Lower leg skin (tissue), 3 donors: ENCODE measurements at regions not wholly inside any gene's neighbourhood (a gene's known extent, or its start where the extent isn't known, plus 50 kb on each side); places are given as distances from the start of the nearest gene placed in this dataset.

ENCODE experiments used
- POLR2A ChIP-seq, 2 donors: fragments of 450-650 bp; IDR thresholded peaks; one replicate each; pipeline ENCODE4 v1.6.1; 2016 to 2017; ENCODE audit warnings: antibody characterized with exemption in 2 of 2, mild to moderate bottlenecking in 1 of 2, moderate library complexity in 1 of 2
- TF ChIP-seq, protein P1 (sequence below), 3 donors: fragments of 450-650 bp; IDR thresholded peaks; one replicate each; pipeline ENCODE4 v1.5.1; 2016; ENCODE audit warnings: antibody characterized with exemption in 3 of 3, mild to moderate bottlenecking in 3 of 3, moderate library complexity in 2 of 3

DNA sequence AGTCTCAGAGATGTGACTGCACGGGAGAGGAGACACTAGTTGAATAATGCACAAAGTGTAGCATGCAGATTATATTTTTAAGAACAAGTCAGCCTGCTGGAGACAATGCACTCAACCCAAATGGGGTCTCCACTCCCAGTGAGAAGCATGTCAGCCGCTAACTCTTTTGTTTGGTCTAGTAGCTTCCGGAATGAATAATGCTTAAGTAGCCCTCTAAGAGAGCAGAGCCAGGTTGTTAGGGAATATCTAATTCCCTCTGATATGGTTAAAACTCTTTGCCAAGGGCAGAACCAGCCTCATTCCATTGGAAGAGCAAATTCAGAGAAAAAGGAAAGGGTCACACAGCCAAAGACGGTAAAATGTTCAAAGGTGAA, 80.4 kb downstream of the DAD1 start:
- no peak for TF ChIP-seq POLR2A (IDR thresholded peaks at IDR 0.05)
- TF ChIP-seq, protein P1, sequence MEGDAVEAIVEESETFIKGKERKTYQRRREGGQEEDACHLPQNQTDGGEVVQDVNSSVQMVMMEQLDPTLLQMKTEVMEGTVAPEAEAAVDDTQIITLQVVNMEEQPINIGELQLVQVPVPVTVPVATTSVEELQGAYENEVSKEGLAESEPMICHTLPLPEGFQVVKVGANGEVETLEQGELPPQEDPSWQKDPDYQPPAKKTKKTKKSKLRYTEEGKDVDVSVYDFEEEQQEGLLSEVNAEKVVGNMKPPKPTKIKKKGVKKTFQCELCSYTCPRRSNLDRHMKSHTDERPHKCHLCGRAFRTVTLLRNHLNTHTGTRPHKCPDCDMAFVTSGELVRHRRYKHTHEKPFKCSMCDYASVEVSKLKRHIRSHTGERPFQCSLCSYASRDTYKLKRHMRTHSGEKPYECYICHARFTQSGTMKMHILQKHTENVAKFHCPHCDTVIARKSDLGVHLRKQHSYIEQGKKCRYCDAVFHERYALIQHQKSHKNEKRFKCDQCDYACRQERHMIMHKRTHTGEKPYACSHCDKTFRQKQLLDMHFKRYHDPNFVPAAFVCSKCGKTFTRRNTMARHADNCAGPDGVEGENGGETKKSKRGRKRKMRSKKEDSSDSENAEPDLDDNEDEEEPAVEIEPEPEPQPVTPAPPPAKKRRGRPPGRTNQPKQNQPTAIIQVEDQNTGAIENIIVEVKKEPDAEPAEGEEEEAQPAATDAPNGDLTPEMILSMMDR (IDR thresholded peaks at IDR 0.05): no peak
